ENCODE measurements at regions not wholly inside any gene's neighbourhood (a gene's known extent, or its start where the extent isn't known, plus 50 kb on each side); places are given as distances from the start of the nearest gene placed in this dataset.

GRCh38 chr1:229043115-229043514, 227.8 kb upstream of the RAB4A start:
- intact Hi-C loops (cut with micrococcal nuclease), result no loop called here
- DNase-seq, result no peak
- peaks cover 0 to 60% (median 16%) of the 10 kb centered on the region in 5 donors for H3K27me3 Mint-ChIP-seq
- no peak for ATAC-seq
- H3K36me3 Mint-ChIP-seq, result peaks cover 0 to 7% (median 0%) of the 10 kb centered on the region in 5 donors
- H3K27ac ChIP-seq (ENCODE audit: low read depth, low read length), result no peak overlapping the region
- H3K4me1 ChIP-seq (ENCODE audit: control insufficient read depth in 2 of 2, insufficient read depth in 2 of 2, low read length in 2 of 2), result no peaks in the 10 kb centered on the region
- H3K36me3 ChIP-seq (ENCODE audit: control insufficient read depth in 2 of 3, insufficient read depth in 3 of 3, low read length in 3 of 3), result no peaks in the 10 kb centered on the region
- ChIA-PET POLR2A (no interaction called here), CTCF (interaction anchor here (0.6 kb wide), 1 partner anchor 132 kb away, joined by 3 read pairs; no protein-coding TSS in a partner anchor)
- H3K27me3 ChIP-seq (ENCODE audit: control insufficient read depth in 2 of 2, insufficient read depth in 2 of 2, low read length in 2 of 2), result no peaks in the 10 kb centered on the region
- H3K4me3 Mint-ChIP-seq, result no peak overlapping the region
- no peak overlapping the region for H3K27ac Mint-ChIP-seq
- H3K4me1 Mint-ChIP-seq, result peaks cover 0 to 11% (median 5%) of the 10 kb centered on the region in 7 donors
- no peaks in the 10 kb centered on the region for H3K9me3 ChIP-seq (ENCODE audit: control insufficient read depth in 2 of 3, low read length in 3 of 3)
- H3K9me3 Mint-ChIP-seq, result peaks cover 0 to 10% (median 0%) of the 10 kb centered on the region in 11 donors
- no peak overlapping the region for H3K4me3 ChIP-seq (ENCODE audit: low read length)

GRCh38 chr1:229046251-229046853, 224.6 kb upstream of the RAB4A start:
- H3K27ac ChIP-seq (ENCODE audit: low read depth, low read length), result no peak overlapping the region
- ATAC-seq (no peak), DNase-seq (no peak)
- peaks cover 0 to 5% (median 0%) of the 10 kb centered on the region in 5 donors for H3K36me3 Mint-ChIP-seq
- peaks cover 0 to 11% (median 1%) of the 10 kb centered on the region in 11 donors for H3K9me3 Mint-ChIP-seq
- peaks cover 0 to 48% (median 0%) of the 10 kb centered on the region in 5 donors for H3K27me3 Mint-ChIP-seq
- no peak overlapping the region for H3K27ac Mint-ChIP-seq
- ChIA-PET POLR2A (no interaction called here), CTCF (no interaction called here)
- H3K4me1 Mint-ChIP-seq, result peaks cover 4 to 24% (median 8%) of the 10 kb centered on the region in 7 donors
- H3K9me3 ChIP-seq (ENCODE audit: control insufficient read depth in 2 of 3, low read length in 3 of 3), result no peaks in the 10 kb centered on the region
- no peaks in the 10 kb centered on the region for H3K27me3 ChIP-seq (ENCODE audit: control insufficient read depth in 2 of 2, insufficient read depth in 2 of 2, low read length in 2 of 2)
- no peaks in the 10 kb centered on the region for H3K36me3 ChIP-seq (ENCODE audit: control insufficient read depth in 2 of 3, insufficient read depth in 3 of 3, low read length in 3 of 3)
- intact Hi-C loops (cut with micrococcal nuclease), result no loop called here
- H3K4me1 ChIP-seq (ENCODE audit: control insufficient read depth in 2 of 2, insufficient read depth in 2 of 2, low read length in 2 of 2), result no peaks in the 10 kb centered on the region
- no peak overlapping the region for H3K4me3 ChIP-seq (ENCODE audit: low read length)
- no peak overlapping the region for H3K4me3 Mint-ChIP-seq

- H3K27me3 ChIP-seq (ENCODE audit: control insufficient read depth in 2 of 2, insufficient read depth in 2 of 2, low read length in 2 of 2), result no peaks in the 10 kb centered on the region
- Mint-ChIP-seq H3K9me3 (peaks cover 0 to 16% (median 4%) of the 10 kb centered on the region in 11 donors), H3K4me3 (no peak overlapping the region), H3K27me3 (peaks cover 0 to 47% (median 0%) of the 10 kb centered on the region in 5 donors), H3K4me1 (peaks cover 4 to 28% (median 10%) of the 10 kb centered on the region in 7 donors), H3K36me3 (peaks cover 0 to 5% (median 0%) of the 10 kb centered on the region in 5 donors), H3K27ac (peak overlapping the region in 1 of 9 donors; percentile 59)
- ChIA-PET CTCF (no interaction called here), POLR2A (no interaction called here)
- DNase-seq, result no peak
- H3K4me1 ChIP-seq (ENCODE audit: control insufficient read depth in 2 of 2, insufficient read depth in 2 of 2, low read length in 2 of 2), result no peaks in the 10 kb centered on the region
- H3K9me3 ChIP-seq (ENCODE audit: control insufficient read depth in 2 of 3, low read length in 3 of 3), result no peaks in the 10 kb centered on the region
- H3K36me3 ChIP-seq (ENCODE audit: control insufficient read depth in 2 of 3, insufficient read depth in 3 of 3, low read length in 3 of 3), result no peaks in the 10 kb centered on the region
- H3K4me3 ChIP-seq (ENCODE audit: low read length), result no peak overlapping the region
- intact Hi-C loops (cut with micrococcal nuclease), result no loop called here
- ATAC-seq, result no peak
- no peak overlapping the region for H3K27ac ChIP-seq (ENCODE audit: low read depth, low read length)
These were observed 223.6 kb upstream of the RAB4A start for GRCh38 chr1:229047161-229047839.

- ChIA-PET CTCF (no interaction called here), POLR2A (no interaction called here)
- H3K27me3 ChIP-seq (ENCODE audit: control insufficient read depth in 2 of 2, insufficient read depth in 2 of 2, low read length in 2 of 2), result no peaks in the 10 kb centered on the region
- no peaks in the 10 kb centered on the region for H3K4me1 ChIP-seq (ENCODE audit: control insufficient read depth in 2 of 2, insufficient read depth in 2 of 2, low read length in 2 of 2)
- Mint-ChIP-seq H3K4me3 (no peak overlapping the region), H3K9me3 (peaks cover 0 to 16% (median 4%) of the 10 kb centered on the region in 11 donors), H3K36me3 (peaks cover 0 to 5% (median 0%) of the 10 kb centered on the region in 5 donors), H3K27ac (no peak overlapping the region), H3K4me1 (peaks cover 4 to 26% (median 10%) of the 10 kb centered on the region in 7 donors), H3K27me3 (peaks cover 0 to 42% (median 0%) of the 10 kb centered on the region in 5 donors)
- intact Hi-C loops (cut with micrococcal nuclease), result no loop called here
- no peak overlapping the region for H3K4me3 ChIP-seq (ENCODE audit: low read length)
- H3K36me3 ChIP-seq (ENCODE audit: control insufficient read depth in 2 of 3, insufficient read depth in 3 of 3, low read length in 3 of 3), result no peaks in the 10 kb centered on the region
- ATAC-seq (no peak), DNase-seq (no peak)
- no peaks in the 10 kb centered on the region for H3K9me3 ChIP-seq (ENCODE audit: control insufficient read depth in 2 of 3, low read length in 3 of 3)
- no peak overlapping the region for H3K27ac ChIP-seq (ENCODE audit: low read depth, low read length)
These were observed 222.9 kb upstream of the RAB4A start for GRCh38 chr1:229047840-229048620.

GRCh38 chr1:229048896-229049295, 222.0 kb upstream of the RAB4A start:
- intact Hi-C loops (cut with micrococcal nuclease), result no loop called here
- Mint-ChIP-seq H3K27ac (no peak overlapping the region), H3K4me1 (peaks cover 4 to 22% (median 8%) of the 10 kb centered on the region in 7 donors), H3K9me3 (peaks cover 0 to 16% (median 4%) of the 10 kb centered on the region in 11 donors), H3K36me3 (peaks cover 0 to 5% (median 0%) of the 10 kb centered on the region in 5 donors), H3K4me3 (no peak overlapping the region), H3K27me3 (peaks cover 0 to 39% (median 0%) of the 10 kb centered on the region in 5 donors)
- H3K27ac ChIP-seq (ENCODE audit: low read depth, low read length), result no peak overlapping the region
- CTCF ChIA-PET, result interaction anchor here (1.1 kb wide), 1 partner anchor 206 kb away, joined by 3 read pairs; no protein-coding TSS in a partner anchor
- H3K36me3 ChIP-seq (ENCODE audit: control insufficient read depth in 2 of 3, insufficient read depth in 3 of 3, low read length in 3 of 3), result no peaks in the 10 kb centered on the region
- no peak for ATAC-seq
- no peaks in the 10 kb centered on the region for H3K27me3 ChIP-seq (ENCODE audit: control insufficient read depth in 2 of 2, insufficient read depth in 2 of 2, low read length in 2 of 2)
- H3K4me1 ChIP-seq (ENCODE audit: control insufficient read depth in 2 of 2, insufficient read depth in 2 of 2, low read length in 2 of 2), result no peaks in the 10 kb centered on the region
- no peak overlapping the region for H3K4me3 ChIP-seq (ENCODE audit: low read length)
- no peak for DNase-seq
- H3K9me3 ChIP-seq (ENCODE audit: control insufficient read depth in 2 of 3, low read length in 3 of 3), result no peaks in the 10 kb centered on the region
- POLR2A ChIA-PET, result no interaction called here

- peaks cover 0 to 23% (median 0%) of the 10 kb centered on the region in 5 donors for H3K27me3 Mint-ChIP-seq
- H3K27ac ChIP-seq (ENCODE audit: low read depth, low read length), result no peak overlapping the region
- H3K4me1 Mint-ChIP-seq, result peaks cover 31 to 73% (median 60%) of the 10 kb centered on the region in 7 donors
- POLR2A ChIA-PET, result no interaction called here
- H3K4me1 ChIP-seq (ENCODE audit: control insufficient read depth in 2 of 2, insufficient read depth in 2 of 2, low read length in 2 of 2), result peaks cover 30 to 43% of the 10 kb centered on the region in 2 donors
- H3K27ac Mint-ChIP-seq, result peak overlapping the region in 2 of 9 donors; percentile 28 to 59
- peak overlapping the region in 3 of 10 donors; percentile 3 to 18 (median 14) for H3K4me3 Mint-ChIP-seq
- no peaks in the 10 kb centered on the region for H3K36me3 Mint-ChIP-seq
- peaks cover 0 to 12% (median 3%) of the 10 kb centered on the region in 11 donors for H3K9me3 Mint-ChIP-seq
- CTCF ChIA-PET, result interaction anchor here (0.6 kb wide), 1 partner anchor 138 kb away, joined by 6 read pairs; no protein-coding TSS in a partner anchor
- no peak for DNase-seq
- no peaks in the 10 kb centered on the region for H3K36me3 ChIP-seq (ENCODE audit: control insufficient read depth in 2 of 3, insufficient read depth in 3 of 3, low read length in 3 of 3)
- no peak overlapping the region for H3K4me3 ChIP-seq (ENCODE audit: low read length)
- no peaks in the 10 kb centered on the region for H3K9me3 ChIP-seq (ENCODE audit: control insufficient read depth in 2 of 3, low read length in 3 of 3)
- intact Hi-C loops (cut with micrococcal nuclease), result loop anchor here in 1 of 2 donors (5.0 kb wide), 2 partner anchors 76 to 319 kb away; partner anchors contain the start of gene RHOU
- no peak for ATAC-seq
- no peaks in the 10 kb centered on the region for H3K27me3 ChIP-seq (ENCODE audit: control insufficient read depth in 2 of 2, insufficient read depth in 2 of 2, low read length in 2 of 2)
These were observed 214.9 kb upstream of the RAB4A start for GRCh38 chr1:229056046-229056445.

Data from naive thymus-derived CD4-positive, alpha-beta T cell (primary cell).